ENCODE measurements at regions not wholly inside any gene's neighbourhood (a gene's known extent, or its start where the extent isn't known, plus 50 kb on each side); places are given as distances from the start of the nearest gene placed in this dataset.

DNA sequence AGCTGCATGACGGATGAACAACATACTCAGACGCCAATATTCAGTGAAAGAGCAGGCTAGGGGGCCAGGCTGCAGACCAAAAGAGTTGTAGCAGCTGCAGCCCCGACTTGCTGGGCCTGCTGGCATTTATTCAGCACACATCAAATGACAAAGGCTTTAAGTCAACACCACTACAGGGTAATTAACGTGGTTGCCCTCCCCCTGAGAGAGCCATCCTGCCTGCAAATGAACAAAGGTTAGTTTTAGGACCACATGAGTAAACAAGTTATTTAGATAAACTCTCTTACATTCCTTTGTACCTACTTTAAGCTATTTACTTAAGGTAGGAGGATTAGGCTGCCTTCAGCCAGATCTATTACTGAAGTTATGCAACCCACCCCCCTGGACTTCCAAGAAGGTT lies 1329.1 kb downstream of the PCDH18 start (continued):
- TF ChIP-seq, protein P1, sequence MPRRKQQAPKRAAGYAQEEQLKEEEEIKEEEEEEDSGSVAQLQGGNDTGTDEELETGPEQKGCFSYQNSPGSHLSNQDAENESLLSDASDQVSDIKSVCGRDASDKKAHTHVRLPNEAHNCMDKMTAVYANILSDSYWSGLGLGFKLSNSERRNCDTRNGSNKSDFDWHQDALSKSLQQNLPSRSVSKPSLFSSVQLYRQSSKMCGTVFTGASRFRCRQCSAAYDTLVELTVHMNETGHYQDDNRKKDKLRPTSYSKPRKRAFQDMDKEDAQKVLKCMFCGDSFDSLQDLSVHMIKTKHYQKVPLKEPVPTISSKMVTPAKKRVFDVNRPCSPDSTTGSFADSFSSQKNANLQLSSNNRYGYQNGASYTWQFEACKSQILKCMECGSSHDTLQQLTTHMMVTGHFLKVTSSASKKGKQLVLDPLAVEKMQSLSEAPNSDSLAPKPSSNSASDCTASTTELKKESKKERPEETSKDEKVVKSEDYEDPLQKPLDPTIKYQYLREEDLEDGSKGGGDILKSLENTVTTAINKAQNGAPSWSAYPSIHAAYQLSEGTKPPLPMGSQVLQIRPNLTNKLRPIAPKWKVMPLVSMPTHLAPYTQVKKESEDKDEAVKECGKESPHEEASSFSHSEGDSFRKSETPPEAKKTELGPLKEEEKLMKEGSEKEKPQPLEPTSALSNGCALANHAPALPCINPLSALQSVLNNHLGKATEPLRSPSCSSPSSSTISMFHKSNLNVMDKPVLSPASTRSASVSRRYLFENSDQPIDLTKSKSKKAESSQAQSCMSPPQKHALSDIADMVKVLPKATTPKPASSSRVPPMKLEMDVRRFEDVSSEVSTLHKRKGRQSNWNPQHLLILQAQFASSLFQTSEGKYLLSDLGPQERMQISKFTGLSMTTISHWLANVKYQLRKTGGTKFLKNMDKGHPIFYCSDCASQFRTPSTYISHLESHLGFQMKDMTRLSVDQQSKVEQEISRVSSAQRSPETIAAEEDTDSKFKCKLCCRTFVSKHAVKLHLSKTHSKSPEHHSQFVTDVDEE (CRISPR knock-in tag; IDR thresholded peaks at IDR 0.05) = no peak
- TF ChIP-seq TCF4 (CRISPR knock-in tag; IDR thresholded peaks at IDR 0.05; ENCODE audit: borderline replicate concordance) (no peak), ZNF565 (CRISPR knock-in tag; conservative IDR thresholded peaks at IDR 0.05; ENCODE audit: low read depth) (no peak), RARB (CRISPR knock-in tag; IDR thresholded peaks at IDR 0.05) (no peak), ESRRG (CRISPR knock-in tag; IDR thresholded peaks at IDR 0.05) (no peak)

DNA sequence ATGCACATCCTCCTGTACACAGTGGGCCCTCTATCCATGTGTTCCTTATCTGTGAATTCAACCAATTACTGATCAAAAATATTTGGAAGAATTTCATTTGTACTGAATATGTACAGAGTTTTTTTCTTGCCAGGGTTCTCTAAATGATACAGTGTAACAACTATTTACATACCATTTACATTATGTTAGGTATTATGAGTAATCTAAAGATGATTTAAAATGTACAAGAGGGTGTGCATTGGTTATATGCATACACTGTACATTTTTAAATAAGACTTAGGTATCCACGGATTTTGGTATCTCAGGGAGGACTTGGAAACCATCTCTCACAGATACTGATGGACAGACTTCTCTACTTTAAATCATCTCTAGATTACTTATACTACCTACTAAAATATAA lies 1333.9 kb downstream of the PCDH18 start:
- no peak for ATAC-seq
- TF ChIP-seq ZNF8 (CRISPR knock-in tag; IDR thresholded peaks at IDR 0.05) = no peak
- TF ChIP-seq BACH2 (CRISPR knock-in tag; IDR thresholded peaks at IDR 0.05; ENCODE audit: borderline replicate concordance) = no peak
- no peak for TF ChIP-seq SNAI2 (CRISPR knock-in tag; IDR thresholded peaks at IDR 0.05)
- TF ChIP-seq OSR1 (CRISPR knock-in tag; IDR thresholded peaks at IDR 0.05) = no peak
- TF ChIP-seq ZC3H10 (CRISPR knock-in tag; IDR thresholded peaks at IDR 0.05) = no peak
- no peak for TF ChIP-seq ESRRG (CRISPR knock-in tag; IDR thresholded peaks at IDR 0.05)
- TF ChIP-seq GLIS3 (CRISPR knock-in tag; IDR thresholded peaks at IDR 0.05) = no peak
- TF ChIP-seq, protein P2, sequence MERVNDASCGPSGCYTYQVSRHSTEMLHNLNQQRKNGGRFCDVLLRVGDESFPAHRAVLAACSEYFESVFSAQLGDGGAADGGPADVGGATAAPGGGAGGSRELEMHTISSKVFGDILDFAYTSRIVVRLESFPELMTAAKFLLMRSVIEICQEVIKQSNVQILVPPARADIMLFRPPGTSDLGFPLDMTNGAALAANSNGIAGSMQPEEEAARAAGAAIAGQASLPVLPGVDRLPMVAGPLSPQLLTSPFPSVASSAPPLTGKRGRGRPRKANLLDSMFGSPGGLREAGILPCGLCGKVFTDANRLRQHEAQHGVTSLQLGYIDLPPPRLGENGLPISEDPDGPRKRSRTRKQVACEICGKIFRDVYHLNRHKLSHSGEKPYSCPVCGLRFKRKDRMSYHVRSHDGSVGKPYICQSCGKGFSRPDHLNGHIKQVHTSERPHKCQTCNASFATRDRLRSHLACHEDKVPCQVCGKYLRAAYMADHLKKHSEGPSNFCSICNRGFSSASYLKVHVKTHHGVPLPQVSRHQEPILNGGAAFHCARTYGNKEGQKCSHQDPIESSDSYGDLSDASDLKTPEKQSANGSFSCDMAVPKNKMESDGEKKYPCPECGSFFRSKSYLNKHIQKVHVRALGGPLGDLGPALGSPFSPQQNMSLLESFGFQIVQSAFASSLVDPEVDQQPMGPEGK (CRISPR knock-in tag; IDR thresholded peaks at IDR 0.05; ENCODE audit: borderline replicate concordance) = no peak
- no peak for TF ChIP-seq TCF4 (CRISPR knock-in tag; IDR thresholded peaks at IDR 0.05; ENCODE audit: borderline replicate concordance)
- TF ChIP-seq TOX (CRISPR knock-in tag; IDR thresholded peaks at IDR 0.05; ENCODE audit: borderline replicate concordance) = no peak
- TF ChIP-seq ZNF565 (CRISPR knock-in tag; conservative IDR thresholded peaks at IDR 0.05; ENCODE audit: low read depth) = no peak
- no peak for TF ChIP-seq ARNTL (CRISPR knock-in tag; IDR thresholded peaks at IDR 0.05; ENCODE audit: borderline replicate concordance, low read depth)

DNA sequence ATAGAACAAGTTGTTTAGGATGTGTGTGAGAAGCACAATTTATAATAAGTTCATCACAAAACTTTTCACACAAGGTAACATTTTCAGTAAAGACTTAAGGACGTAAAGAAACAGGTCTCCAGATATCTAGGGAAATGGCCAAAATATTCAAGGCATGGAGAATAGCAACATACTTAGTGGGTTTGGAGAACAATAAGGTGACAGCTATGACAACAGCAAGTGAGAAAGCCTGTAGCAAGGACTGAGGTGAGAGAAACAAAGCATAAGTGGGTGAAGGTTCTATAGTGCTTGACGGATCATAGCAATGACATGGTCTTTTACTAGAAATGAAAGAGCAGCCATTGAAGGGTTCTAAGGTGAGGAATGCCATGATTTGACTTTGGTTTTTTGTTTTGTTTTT lies 1337.3 kb downstream of the PCDH18 start:
- TF ChIP-seq ZNF565 (CRISPR knock-in tag; conservative IDR thresholded peaks at IDR 0.05; ENCODE audit: low read depth) = no peak
- TF ChIP-seq, protein P1 (CRISPR knock-in tag; IDR thresholded peaks at IDR 0.05) = no peak
- TF ChIP-seq ZFP3 (CRISPR knock-in tag; IDR thresholded peaks at IDR 0.05) = no peak
- TF ChIP-seq TOX (CRISPR knock-in tag; IDR thresholded peaks at IDR 0.05; ENCODE audit: borderline replicate concordance) = no peak

DNA sequence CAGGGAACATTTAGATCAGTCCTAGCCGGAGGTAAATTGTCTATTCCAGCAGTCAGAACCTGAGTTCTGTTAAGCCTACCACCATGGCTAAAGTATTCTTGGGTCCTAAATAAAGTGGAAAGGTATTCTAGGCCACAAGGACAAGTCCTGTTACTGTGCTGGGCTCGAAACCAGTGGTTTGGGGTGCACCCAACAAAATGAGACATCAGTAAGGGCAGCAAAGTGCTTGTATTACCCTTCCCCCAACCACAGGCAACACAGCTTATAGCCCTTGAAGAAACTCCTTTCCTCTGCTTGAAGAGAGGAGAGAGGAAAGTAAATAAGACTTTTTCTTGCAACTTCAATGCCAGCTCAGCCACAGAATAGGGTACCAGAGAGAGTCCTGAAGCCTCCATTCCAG lies 1345.6 kb downstream of the PCDH18 start:
- ATAC-seq = no peak
- TF ChIP-seq CSDC2 (CRISPR knock-in tag; IDR thresholded peaks at IDR 0.05) = no peak
- TF ChIP-seq, protein P3, sequence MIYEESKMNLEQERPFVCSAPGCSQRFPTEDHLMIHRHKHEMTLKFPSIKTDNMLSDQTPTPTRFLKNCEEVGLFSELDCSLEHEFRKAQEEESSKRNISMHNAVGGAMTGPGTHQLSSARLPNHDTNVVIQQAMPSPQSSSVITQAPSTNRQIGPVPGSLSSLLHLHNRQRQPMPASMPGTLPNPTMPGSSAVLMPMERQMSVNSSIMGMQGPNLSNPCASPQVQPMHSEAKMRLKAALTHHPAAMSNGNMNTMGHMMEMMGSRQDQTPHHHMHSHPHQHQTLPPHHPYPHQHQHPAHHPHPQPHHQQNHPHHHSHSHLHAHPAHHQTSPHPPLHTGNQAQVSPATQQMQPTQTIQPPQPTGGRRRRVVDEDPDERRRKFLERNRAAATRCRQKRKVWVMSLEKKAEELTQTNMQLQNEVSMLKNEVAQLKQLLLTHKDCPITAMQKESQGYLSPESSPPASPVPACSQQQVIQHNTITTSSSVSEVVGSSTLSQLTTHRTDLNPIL (CRISPR knock-in tag; IDR thresholded peaks at IDR 0.05; ENCODE audit: low read depth) = no peak
- no peak for TF ChIP-seq SNAI2 (CRISPR knock-in tag; IDR thresholded peaks at IDR 0.05)
- TF ChIP-seq ZNF70 (CRISPR knock-in tag; IDR thresholded peaks at IDR 0.05) = no peak
- TF ChIP-seq, protein P2 (CRISPR knock-in tag; IDR thresholded peaks at IDR 0.05; ENCODE audit: borderline replicate concordance) = no peak
- TF ChIP-seq, protein P4, sequence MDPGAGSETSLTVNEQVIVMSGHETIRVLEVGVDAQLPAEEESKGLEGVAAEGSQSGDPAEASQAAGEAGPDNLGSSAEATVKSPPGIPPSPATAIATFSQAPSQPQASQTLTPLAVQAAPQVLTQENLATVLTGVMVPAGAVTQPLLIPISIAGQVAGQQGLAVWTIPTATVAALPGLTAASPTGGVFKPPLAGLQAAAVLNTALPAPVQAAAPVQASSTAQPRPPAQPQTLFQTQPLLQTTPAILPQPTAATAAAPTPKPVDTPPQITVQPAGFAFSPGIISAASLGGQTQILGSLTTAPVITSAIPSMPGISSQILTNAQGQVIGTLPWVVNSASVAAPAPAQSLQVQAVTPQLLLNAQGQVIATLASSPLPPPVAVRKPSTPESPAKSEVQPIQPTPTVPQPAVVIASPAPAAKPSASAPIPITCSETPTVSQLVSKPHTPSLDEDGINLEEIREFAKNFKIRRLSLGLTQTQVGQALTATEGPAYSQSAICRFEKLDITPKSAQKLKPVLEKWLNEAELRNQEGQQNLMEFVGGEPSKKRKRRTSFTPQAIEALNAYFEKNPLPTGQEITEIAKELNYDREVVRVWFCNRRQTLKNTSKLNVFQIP (CRISPR knock-in tag; IDR thresholded peaks at IDR 0.05; ENCODE audit: borderline replicate concordance, low read depth) = no peak
- no peak for TF ChIP-seq TCF4 (CRISPR knock-in tag; IDR thresholded peaks at IDR 0.05; ENCODE audit: borderline replicate concordance)
- TF ChIP-seq ZC3H10 (CRISPR knock-in tag; IDR thresholded peaks at IDR 0.05) = no peak
- TF ChIP-seq, protein P1 (CRISPR knock-in tag; IDR thresholded peaks at IDR 0.05) = no peak
- no peak for TF ChIP-seq PPARA (CRISPR knock-in tag; IDR thresholded peaks at IDR 0.05; ENCODE audit: borderline replicate concordance)
- no peak for TF ChIP-seq RARB (CRISPR knock-in tag; IDR thresholded peaks at IDR 0.05)

More for the DNA sequence above, 1337.3 kb downstream of the PCDH18 start:
- ATAC-seq = no peak

Data from SK-N-SH treated with all-trans-retinoic acid at 6 μM for 48 hours (cell line).